Hematopoietic multipotent progenitor cell treated with erythropoietin and hydrocortisone succinate and interleukin-3 and kit ligand, for 17 days (in vitro differentiated cells): ENCODE measurements at regions not wholly inside any gene's neighbourhood (a gene's known extent, or its start where the extent isn't known, plus 50 kb on each side); places are given as distances from the start of the nearest gene placed in this dataset.

Source experiments
- DNase-seq: peaks from one replicate; pipeline ENCODE4 v3.0.0-alpha.2; 2015; ENCODE audit warnings: low spot score

- no peak for DNase-seq
Observed at GRCh38 chr15:58271410-58271809, 133.2 kb downstream of the AQP9 start.

GRCh38 chr15:58273104-58273503 is 134.9 kb downstream of the AQP9 start:
- no peak for DNase-seq

GRCh38 chr15:58274885-58275284 is 136.7 kb downstream of the AQP9 start:
- no peak for DNase-seq

DNA sequence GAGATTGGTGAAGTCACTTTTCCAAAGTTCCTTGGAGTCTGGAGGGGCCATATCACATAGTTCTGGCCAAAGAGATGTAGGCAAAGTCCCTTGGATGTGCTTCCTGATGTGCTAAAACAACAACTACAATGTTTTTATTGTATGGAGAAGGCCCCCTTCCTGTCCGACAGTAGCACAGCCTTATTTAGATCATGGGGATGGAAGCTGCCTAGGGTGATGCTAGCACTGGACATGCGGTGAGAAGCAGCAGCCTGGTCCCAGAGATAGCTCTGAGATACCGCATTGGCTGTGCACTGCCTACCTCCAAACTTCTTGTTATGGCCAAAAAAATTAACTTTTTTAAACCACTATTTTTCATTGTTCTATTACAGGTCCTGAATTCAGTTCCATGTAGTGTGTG is 137.6 kb downstream of the AQP9 start:
- no peak for DNase-seq

DNA sequence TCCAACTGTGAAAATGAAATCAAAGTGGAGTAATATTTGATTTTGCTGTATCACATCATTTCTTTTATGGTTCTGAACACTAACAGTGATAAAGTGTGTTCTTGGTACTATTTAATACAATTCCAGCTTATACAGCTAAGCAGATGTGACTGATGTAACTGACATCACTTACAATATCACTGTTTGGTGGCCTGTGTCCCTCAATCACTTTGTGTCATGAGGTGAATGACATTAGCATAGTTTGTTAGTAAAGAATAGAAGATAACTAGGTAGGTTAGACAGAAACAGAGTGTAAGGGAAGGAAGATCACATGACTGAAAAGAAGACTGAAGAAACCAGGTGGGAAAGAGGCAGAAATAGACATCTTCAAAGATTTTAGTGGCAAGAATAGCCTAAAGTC is 138.7 kb downstream of the AQP9 start:
- no peak for DNase-seq

GRCh38 chr15:58277333-58277732 is 139.2 kb downstream of the AQP9 start:
- no peak for DNase-seq

DNA sequence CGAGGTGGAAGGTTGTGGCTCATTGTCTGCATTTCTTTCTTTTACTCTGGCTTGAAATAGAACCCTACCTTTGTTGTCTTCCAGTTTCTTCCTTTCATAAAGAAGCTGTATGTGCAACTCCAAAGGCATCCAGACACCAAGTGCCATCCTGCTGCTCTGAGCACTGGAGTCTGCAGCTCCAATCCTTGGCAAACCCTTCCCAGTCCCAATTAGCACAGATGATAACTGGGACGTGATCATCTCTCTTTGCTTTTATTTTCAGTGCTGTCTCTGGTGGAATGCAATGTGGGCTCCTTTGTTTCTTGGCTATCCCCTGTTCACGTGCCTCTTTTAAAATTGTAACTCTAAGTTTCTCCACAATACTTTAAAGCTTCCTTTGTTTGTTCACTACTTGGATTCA is 140.9 kb downstream of the AQP9 start:
- DNase-seq, result no peak

- DNase-seq, result no peak
Observed at GRCh38 chr15:58279654-58280053, 141.5 kb downstream of the AQP9 start.

DNA sequence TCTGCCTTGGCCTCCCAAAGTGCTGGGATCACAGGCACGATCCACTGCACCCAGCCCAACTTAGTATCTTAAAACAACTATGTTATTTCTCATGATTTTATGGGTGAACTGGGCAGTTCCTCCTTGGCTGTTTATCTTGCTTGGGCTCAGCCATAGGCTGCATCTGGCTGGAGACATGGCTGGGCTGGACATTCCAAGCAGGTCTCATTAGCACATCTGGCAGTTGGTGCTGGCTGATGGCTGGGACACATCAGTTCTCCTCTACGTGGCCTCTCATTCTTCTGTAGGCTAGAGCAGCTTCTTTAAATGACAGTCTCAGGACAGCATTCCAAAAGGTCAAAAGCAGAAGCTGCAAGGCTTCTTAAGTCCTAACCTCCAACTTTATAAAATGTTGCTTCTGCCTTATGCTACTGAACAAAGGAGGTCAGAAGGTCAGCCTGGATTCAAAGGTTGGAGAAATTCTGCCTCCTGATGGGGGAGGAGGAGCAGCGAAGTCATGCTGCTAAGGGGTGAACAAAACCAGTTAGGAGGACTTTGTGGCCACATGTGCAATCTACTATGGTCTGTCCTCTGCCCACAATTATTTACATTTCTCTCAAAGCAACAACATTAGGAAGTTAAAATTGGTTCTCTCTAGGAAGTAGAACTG is 144.0 kb downstream of the AQP9 start:
- DNase-seq, result no peak

DNA sequence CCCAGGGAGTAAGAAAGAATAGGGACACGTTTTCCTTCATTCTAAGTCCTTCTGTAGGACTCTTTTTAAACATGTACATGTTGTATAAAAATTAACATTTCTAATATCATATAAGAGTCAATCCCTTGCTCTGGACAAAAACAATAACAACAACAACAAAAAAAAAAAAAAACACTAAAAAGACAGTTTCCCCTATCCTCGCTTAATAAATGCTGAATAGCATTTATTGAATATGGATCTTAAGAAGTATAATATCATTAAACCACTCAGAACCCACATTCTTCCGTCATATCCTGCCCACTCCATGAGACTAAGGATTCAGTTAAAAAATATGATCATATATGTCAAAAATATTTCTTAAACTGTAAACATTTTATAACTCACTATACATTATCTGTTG is 145.1 kb downstream of the AQP9 start:
- DNase-seq, result no peak

DNA sequence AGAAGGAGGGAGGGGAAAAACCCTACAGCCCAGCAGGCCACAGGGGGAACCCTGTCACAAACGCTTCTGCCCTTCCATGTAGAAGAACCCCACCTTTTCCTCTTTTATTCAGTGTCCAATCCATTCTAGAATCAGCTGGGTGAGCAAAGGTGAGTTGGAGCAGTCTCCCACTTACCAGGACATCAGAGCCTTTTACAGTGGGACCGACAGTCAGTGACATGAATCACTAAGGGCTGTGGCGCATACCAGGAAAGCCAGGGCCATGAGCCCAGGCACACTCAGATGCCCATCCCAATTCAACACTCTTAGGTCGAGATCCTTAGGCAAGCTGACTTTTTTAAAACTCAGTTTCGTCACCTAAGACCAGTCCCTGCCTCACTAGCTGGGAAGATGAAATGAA is 146.1 kb downstream of the AQP9 start:
- DNase-seq, result no peak

DNA sequence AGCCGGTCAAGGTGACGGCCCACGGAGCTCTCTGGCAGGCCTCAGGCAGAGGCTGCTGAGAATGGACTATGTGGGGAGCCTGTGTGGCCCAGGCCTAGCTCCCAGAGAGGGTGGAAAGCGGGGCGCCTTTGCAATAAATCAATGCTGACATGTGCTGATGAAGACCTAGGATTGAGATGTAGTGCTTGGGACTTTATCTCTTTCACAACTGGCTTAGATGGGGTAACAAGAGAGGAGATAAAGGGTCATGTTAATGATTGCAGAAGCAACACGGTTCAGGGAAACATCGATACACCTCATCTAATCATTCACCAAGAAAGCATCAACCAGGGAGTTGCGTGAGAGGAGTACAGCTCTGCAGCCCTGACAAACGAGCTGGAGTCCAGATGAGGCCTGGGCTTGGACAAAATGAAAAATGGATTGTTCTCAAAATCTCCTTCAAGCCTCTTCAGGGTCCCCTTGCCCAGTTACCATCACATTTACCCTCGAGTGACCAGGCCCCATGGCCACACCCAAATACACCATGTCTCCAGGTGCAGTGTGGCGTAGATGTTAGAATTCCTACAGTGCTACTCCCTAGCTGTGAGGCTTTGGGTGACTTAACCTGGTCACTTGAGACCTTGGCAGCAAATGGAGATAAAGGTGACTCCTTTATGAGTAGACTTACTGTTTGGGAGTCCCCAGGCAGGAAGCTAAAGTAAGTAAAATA is 146.4 kb upstream of the LIPC start:
- no peak for DNase-seq

- no peak for DNase-seq
Observed at GRCh38 chr15:58285921-58286278, 145.9 kb upstream of the LIPC start.

- DNase-seq, result no peak
Observed at GRCh38 chr15:58286523-58286922, 145.3 kb upstream of the LIPC start.

DNA sequence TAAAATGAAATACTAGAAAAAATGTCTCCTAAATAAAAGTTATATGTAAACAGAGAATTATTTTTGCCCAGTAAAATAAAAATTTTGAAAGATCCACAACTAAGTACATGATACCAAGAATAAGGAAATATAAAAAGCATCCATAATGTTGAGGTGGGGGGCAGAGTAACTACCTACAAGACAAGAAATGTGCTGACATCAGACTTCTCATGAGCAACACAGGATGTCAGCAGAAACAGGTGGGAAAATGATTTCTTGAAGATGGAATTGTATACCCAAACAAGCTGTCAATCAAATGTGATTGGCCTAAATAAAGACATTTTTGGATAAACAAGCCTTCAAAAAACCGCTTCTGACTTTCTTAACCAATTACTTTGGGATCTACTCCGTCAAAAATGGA is 143.9 kb upstream of the LIPC start:
- no peak for DNase-seq

DNA sequence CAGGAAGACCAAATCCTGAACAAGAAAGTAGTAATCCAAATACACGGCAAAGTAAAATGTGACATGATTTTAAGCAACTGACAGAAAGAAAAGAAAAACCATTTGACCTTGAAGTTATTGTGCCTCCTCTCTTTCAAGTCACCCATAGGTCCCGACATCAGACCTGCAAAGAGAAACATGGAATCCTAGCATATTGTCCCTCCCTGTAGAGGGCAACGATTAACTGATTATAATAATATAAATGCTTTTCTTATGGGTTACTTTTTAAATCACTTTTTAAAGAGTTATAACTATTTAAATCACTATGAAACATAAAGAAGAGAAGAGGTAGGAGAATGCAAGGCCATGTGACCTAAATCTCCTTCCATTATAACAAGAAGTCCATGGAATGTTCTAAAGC is 143.2 kb upstream of the LIPC start:
- no peak for DNase-seq

GRCh38 chr15:58291848-58292247 is 139.9 kb upstream of the LIPC start:
- no peak for DNase-seq

DNA sequence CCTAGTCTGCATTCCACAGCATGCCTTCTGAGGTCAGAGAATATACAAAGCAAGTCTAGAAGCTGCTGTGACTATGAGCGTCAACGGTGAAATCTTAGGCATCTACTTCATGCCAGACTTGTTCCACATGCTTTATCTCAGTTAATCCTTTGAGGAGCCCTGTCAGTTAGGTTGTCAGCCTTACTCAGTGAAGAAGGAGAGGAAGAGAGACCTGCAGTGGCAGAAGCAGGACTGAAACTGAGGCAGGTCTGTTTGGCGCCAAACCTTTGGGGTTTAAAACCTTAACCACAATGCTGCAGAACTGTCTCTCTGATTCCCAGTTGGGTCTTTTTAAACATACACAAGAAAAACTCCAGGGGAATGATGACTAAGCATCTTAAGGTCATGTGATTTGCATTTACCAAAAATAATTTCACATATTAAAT is 139.0 kb upstream of the LIPC start:
- DNase-seq, result no peak

DNA sequence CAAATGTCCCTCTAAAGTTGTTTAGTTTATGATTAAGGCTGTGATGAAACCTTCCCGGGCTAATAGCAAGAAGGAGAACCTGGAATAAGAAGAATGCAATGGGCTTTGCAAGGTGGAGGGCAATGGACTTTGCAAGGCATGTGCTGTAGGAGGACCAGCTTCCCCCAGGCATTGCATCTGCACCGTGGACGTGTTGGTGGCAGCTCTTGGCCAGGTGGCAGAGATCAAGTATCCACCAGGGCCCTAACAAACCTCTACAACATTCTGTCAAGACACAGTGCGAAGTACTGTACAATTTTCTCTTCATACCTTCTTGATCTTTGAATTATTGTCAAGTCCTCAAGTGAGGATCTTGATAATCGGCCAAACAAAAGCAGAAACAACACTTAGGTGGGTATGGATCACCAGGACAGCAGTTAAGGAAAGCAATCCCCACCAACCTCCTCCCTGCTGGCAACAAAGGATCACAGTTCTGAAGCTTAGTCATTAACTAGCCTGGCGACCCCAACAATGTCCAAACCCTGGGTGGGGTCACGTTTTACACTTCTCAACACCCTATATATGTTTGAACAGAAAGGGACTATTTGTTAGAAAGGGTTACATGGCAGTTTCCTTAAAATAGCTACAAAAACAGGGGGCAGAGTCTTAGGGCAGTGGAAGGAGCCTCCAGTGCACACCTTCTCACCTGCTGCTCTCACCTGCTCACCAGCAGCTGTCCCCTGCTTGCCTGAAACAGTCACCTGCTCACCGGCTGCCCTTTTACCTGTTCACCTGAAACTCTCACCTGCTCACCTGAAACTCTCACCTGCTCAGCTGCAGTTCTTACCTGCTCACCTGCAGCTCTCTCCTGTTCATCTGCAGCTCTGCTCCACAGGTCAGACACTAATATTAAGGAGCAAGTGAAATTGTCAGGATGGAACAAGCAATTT is 137.9 kb upstream of the LIPC start:
- no peak for DNase-seq

GRCh38 chr15:58294681-58295254 is 137.0 kb upstream of the LIPC start:
- DNase-seq, result no peak

DNA sequence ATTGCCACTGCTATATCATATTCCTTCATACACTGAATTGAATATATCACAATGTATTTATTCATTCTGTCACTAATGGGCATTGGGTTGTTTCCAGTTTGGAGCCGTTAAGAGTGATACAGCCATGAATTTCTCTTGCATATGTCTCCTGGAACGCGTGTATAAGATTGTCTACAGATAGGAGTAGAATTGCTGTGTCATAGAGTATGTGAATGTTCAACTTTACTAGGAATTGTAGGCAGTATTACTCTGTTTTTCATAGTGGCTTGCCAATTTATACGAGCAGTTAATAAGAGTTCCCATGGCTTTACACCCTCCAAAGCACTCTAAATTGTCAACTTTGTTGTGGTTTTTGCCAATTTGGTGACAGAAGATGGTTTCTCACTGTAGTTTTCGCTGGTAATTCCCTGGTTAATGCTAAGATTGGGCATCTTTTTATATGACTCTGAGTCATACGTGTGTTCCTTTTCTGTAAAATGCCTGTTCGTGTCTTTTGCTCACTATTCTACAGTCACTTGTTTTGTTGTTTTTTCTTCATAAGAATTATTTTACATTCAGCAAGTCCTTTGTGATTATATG is 136.1 kb upstream of the LIPC start:
- DNase-seq, result no peak

GRCh38 chr15:58296276-58296675 is 135.5 kb upstream of the LIPC start:
- no peak for DNase-seq
